Endothelial cell of umbilical vein (primary cell): ENCODE measurements at regions not wholly inside any gene's neighbourhood (a gene's known extent, or its start where the extent isn't known, plus 50 kb on each side); places are given as distances from the start of the nearest gene placed in this dataset.

ENCODE experiments used
- BruUV-seq: library from RNA; stranded (reverse); fragments of 400-500 nt; replicated peaks from 2 replicates; lab custom pipeline; 2021; lab: Mats Ljungman, UMichigan
- CTCF ChIA-PET: fragments of 300-600, 350-600 bp; sonication (Branson Sonifier 250); formaldehyde crosslinking; loops from one replicate; lab custom pipeline; 2021; ENCODE audit warnings: antibody characterized with exemption, inconsistent platforms; lab: Charles Lee
- POLR2A ChIA-PET: fragments of 300-600, 350-600 bp; sonication (Branson Sonifier 250); formaldehyde crosslinking; loops from one replicate; lab custom pipeline; 2021; ENCODE audit warnings: antibody characterized with exemption, inconsistent platforms; lab: Charles Lee
- DNase-seq: peaks from one replicate; pipeline ENCODE4 v3.0.0-alpha.2; 2011; ENCODE audit warnings: low read depth, low spot score
- FAIRE-seq: peaks from 2 replicates; lab custom pipeline; 2011; peaks lifted over from hg19 to GRCh38; lab: Jason Lieb, UNC
- H2AFZ ChIP-seq: 2 replicates; pipeline ENCODE4 v1.6.0; 2012; ENCODE audit warnings: low read depth, low read length, control low read depth, inconsistent platforms
- H3K27ac ChIP-seq: 2 replicates; pipeline ENCODE4 v1.5.1; 2011; ENCODE audit warnings: low read depth, mild to moderate bottlenecking, control low read depth, low read length, moderate library complexity; ENCODE audit not compliant: insufficient read depth
- H3K27me3 ChIP-seq, 2 experiments: 2 replicates each; pipeline versions ENCODE4 v1.6.0 to v1.6.1; 2011; ENCODE audit warnings: low read length in 2 of 2, mixed read lengths in 1 of 2; ENCODE audit not compliant: control insufficient read depth in 2 of 2, insufficient read depth in 2 of 2
- H3K36me3 ChIP-seq, 2 experiments: 2 replicates in 1 of 2; 3 replicates in 1 of 2; pipeline ENCODE4 v1.5.1; 2011; ENCODE audit warnings: low read length in 2 of 2, mild to moderate bottlenecking in 1 of 2, moderate library complexity in 1 of 2; ENCODE audit not compliant: control insufficient read depth in 2 of 2, insufficient read depth in 2 of 2; ENCODE audit errors: extremely low read depth in 1 of 2
- H3K4me1 ChIP-seq: 3 replicates; pipeline ENCODE4 v1.5.1; 2011; ENCODE audit warnings: mild to moderate bottlenecking, low read length; ENCODE audit not compliant: control insufficient read depth, insufficient read depth; ENCODE audit errors: extremely low read depth
- H3K4me2 ChIP-seq: 2 replicates; pipeline ENCODE4 v1.6.1; 2011; ENCODE audit warnings: low read length, control low read depth, mixed read lengths; ENCODE audit not compliant: insufficient read depth
- H3K4me3 ChIP-seq, 3 experiments: fragments of 200-600 bp in 1 of 3; sonication (generic), shearing (Covaris generic) in 1 of 3; replicated peaks in 1 of 3; 2 replicates each; pipeline ENCODE4 v1.5.1; 2011 to 2016; ENCODE audit warnings: control low read depth in 3 of 3, low read length in 3 of 3, mild to moderate bottlenecking in 2 of 3, inconsistent platforms in 1 of 3, low read depth in 1 of 3, moderate library complexity in 1 of 3; ENCODE audit not compliant: insufficient read depth in 1 of 3
- H3K79me2 ChIP-seq: 2 replicates; pipeline ENCODE4 v1.6.0; 2012; ENCODE audit warnings: low read length, inconsistent platforms; ENCODE audit not compliant: control insufficient read depth, insufficient read depth
- H3K9ac ChIP-seq: replicated peaks from 2 replicates; pipeline ENCODE3; 2011; ENCODE audit warnings: low read length, control low read depth; ENCODE audit not compliant: insufficient read depth; ENCODE audit errors: extremely low read depth
- H3K9me1 ChIP-seq: replicated peaks from 3 replicates; pipeline ENCODE4 v1.6.0; 2011; ENCODE audit warnings: mild to moderate bottlenecking, low read length; ENCODE audit not compliant: control insufficient read depth, insufficient read depth; ENCODE audit errors: extremely low read depth
- H3K9me3 ChIP-seq: replicated peaks from 2 replicates; pipeline ENCODE4 v1.5.1; 2012; ENCODE audit warnings: low read length, inconsistent platforms; ENCODE audit not compliant: control insufficient read depth, insufficient read depth
- H4K20me1 ChIP-seq: replicated peaks from 2 replicates; pipeline ENCODE3; 2011; ENCODE audit warnings: mild to moderate bottlenecking, low read length; ENCODE audit not compliant: control insufficient read depth, insufficient read depth; ENCODE audit errors: extremely low read depth
- CTCF ChIP-seq, 2 donors: IDR thresholded peaks; 1 replicate in 1 of 2; 2 replicates in 1 of 2; pipeline ENCODE4 v1.5.1; 2011; ENCODE audit warnings: low read length in 2 of 2, mild to moderate bottlenecking in 2 of 2, moderate library complexity in 2 of 2, control low read depth in 1 of 2, inconsistent platforms in 1 of 2, low read depth in 1 of 2; ENCODE audit not compliant: insufficient read depth in 1 of 2; ENCODE audit errors: extremely low read depth in 1 of 2
- POLR2A ChIP-seq: IDR thresholded peaks from 2 replicates; pipeline ENCODE4 v1.6.1; 2012; ENCODE audit warnings: low read depth, mild to moderate bottlenecking, control low read depth, low read length
- POLR2AphosphoS5 ChIP-seq: IDR thresholded peaks from 2 replicates; pipeline ENCODE4 v1.6.1; 2012; ENCODE audit warnings: low read depth, mild to moderate bottlenecking, control low read depth, low read length, moderate library complexity; ENCODE audit not compliant: insufficient read depth
- dilution Hi-C: fragments of 300-500 bp; cut with MboI; formaldehyde crosslinking; loops from one replicate; pipeline ENCODE4 v1.15.0; 2019; ENCODE audit warnings: low sequenced_read_pairs; ENCODE audit not compliant: extremely low pct_ligation_motif_present
- intact Hi-C: fragments of 100-400 bp; cut with micrococcal nuclease; formaldehyde crosslinking; loops from one replicate; pipeline ENCODE4 v1.10.0; 2022

GRCh38 chr3:188947401-188948280 lies 224.1 kb upstream of the TPRG1 start:
- H3K36me3 ChIP-seq = no peaks in the 10 kb centered on the region
- H3K4me2 ChIP-seq = peak overlapping the region; percentile 74
- intact Hi-C loops (loop anchor here (1.0 to 2.0 kb wide), 10 partner anchors 10 to 1202 kb away; partner anchors contain the start of gene BCL6), dilution Hi-C loops (no loop called here)
- DNase-seq (peak; percentile 84), FAIRE-seq (peak; percentile 87)
- no TSS peak for BruUV-seq
- peaks cover 45% of the 10 kb centered on the region for H3K4me1 ChIP-seq
- peak; percentile 6 for TF ChIP-seq POLR2AphosphoS5
- no peak for TF ChIP-seq POLR2A
- peak; percentile 19 to 29 for TF ChIP-seq CTCF (IDR thresholded peaks at IDR 0.05; ENCODE audit: extremely low read depth in 1 of 2, insufficient read depth in 1 of 2, low read depth in 1 of 2, low read length in 2 of 2)
- H3K9ac ChIP-seq = peak overlapping the region; percentile 89
- H3K4me3 ChIP-seq = peak overlapping the region in 2 of 3 experiments; percentile 27 to 32
- peak overlapping the region; percentile 83 for H2AFZ ChIP-seq
- H4K20me1 ChIP-seq = no peaks in the 10 kb centered on the region
- CTCF ChIA-PET = interaction anchor here (0.7 to 3.0 kb wide), 12 partner anchors 10 to 1209 kb away, joined by 3 to 21 read pairs (median 4); no protein-coding TSS in a partner anchor
- H3K27me3 ChIP-seq = no peaks in the 10 kb centered on the region
- no peaks in the 10 kb centered on the region for H3K9me1 ChIP-seq
- H3K79me2 ChIP-seq = no peaks in the 10 kb centered on the region
- POLR2A ChIA-PET = interaction anchor here (0.5 to 2.2 kb wide), 5 partner anchors 10 to 1210 kb away, joined by 3 to 8 read pairs (median 6); no protein-coding TSS in a partner anchor
- peak overlapping the region; percentile 97 for H3K27ac ChIP-seq
- no peaks in the 10 kb centered on the region for H3K9me3 ChIP-seq
